GM19043 (cell line): ENCODE measurements at regions not wholly inside any gene's neighbourhood (a gene's known extent, or its start where the extent isn't known, plus 50 kb on each side); places are given as distances from the start of the nearest gene placed in this dataset.
"Not testable (repeated sequence)": the region's sequence is repeated elsewhere in the genome, so short reads cannot be mapped to it uniquely, and the experiment has no call there.

Experiments used
- ATAC-seq: cut with Tn5 transposase; IDR thresholded peaks from one replicate; pipeline ENCODE4 v1.9.1; 2021; ENCODE audit warnings: low read depth; ENCODE audit not compliant: unreplicated experiment

GRCh38 chr2:149894760-149895159 lies 307.2 kb upstream of the MMADHC start:
- ATAC-seq, result no peak

GRCh38 chr2:149894226-149894625 lies 306.7 kb upstream of the MMADHC start:
- ATAC-seq, result no peak

DNA sequence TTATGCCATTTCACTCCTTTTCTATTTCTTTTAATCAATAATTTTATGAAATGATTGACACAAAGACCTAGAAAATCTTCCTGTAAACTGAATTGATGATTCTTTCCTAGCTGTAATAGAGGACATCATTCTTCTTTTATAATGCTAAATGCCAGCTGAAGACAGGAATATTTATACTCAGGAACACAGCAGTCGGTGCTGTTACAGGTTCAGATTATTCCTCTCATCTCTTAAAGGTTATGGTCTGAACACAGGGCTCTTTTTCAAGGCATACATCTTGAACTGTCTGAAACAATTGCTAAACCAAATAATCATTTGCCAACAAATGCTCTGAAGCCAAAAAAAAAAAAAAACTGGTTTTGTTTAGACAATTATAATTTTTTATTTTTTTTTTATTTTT lies 305.0 kb upstream of the MMADHC start:
- no peak for ATAC-seq

DNA sequence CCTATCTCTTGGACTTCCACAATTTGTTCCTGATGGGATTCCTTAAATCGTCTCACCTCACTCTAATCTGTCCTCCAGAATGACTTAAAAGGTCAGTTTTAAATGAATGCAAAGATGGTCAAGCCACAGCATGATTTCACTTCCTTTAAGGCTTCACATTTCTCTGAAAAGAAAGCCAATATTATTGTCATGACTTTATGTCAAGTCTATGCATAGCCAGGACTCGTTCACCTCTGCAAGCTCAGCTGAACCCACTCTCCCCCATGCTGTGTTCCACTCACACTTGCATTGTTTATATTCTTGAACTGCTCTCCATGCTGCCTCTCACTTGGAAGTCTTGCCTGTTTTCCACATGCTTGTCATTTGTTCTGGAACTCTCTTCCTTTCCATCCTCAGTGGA lies 298.4 kb upstream of the MMADHC start:
- ATAC-seq, result no peak

- ATAC-seq, result no peak
Measured at GRCh38 chr2:149885468-149885867, 297.9 kb upstream of the MMADHC start.

GRCh38 chr2:149884871-149885270 lies 297.3 kb upstream of the MMADHC start:
- no peak for ATAC-seq

DNA sequence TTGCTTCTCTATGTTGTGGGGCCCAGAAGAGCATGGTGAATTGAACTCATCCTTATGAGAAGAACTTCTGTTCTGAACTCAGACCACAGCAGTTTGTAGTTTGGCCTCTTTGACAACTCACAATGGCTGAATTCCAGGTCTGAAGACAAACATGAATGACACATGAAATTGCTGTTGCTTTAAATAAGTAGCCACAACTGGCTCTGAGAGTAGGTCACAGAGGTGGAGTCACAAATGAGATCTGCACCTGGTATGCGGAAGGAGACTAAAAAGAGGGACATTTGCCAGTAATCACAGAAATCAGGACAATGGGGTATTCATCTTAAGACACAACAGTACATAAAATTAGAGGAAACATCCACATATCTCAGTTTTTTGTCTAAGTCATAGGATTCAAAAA lies 290.3 kb upstream of the MMADHC start:
- no peak for ATAC-seq

DNA sequence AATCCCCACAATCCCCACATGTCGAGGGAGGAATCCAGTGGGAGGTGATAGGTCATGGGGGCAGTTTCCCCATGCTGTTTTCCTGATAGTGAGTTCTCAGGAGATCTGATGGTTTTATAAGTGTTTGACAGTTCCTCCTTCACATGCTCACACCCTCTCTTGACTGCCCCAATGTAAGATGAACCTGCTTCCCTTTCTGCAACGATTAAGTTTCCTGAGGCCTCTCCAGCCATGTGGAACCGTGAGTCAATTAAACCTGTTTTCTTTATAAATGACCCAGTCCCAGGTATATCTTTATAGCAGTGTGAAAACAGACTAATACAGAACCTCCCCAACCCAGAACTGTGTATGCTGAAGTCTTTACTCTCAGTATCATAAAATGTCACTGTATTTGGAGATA lies 289.5 kb upstream of the MMADHC start:
- no peak for ATAC-seq

DNA sequence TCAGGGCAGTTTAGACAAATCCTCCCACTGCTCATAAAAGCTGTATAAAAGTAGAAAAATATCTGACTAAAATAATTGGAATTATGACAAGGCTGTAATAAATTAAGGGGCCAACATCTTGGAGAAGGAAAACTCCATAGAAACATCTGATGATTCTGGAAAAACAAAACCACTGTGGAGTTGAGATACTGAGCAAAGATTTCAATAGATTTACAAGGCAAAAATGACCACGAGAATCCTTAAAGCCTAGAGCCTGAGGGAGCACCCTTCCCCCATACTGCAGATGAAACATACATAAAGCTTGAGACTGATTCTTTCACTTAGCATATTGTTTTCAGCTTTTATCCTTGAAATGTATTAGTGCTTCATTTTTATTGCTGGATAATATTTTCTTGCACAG lies 286.4 kb upstream of the MMADHC start:
- no peak for ATAC-seq

DNA sequence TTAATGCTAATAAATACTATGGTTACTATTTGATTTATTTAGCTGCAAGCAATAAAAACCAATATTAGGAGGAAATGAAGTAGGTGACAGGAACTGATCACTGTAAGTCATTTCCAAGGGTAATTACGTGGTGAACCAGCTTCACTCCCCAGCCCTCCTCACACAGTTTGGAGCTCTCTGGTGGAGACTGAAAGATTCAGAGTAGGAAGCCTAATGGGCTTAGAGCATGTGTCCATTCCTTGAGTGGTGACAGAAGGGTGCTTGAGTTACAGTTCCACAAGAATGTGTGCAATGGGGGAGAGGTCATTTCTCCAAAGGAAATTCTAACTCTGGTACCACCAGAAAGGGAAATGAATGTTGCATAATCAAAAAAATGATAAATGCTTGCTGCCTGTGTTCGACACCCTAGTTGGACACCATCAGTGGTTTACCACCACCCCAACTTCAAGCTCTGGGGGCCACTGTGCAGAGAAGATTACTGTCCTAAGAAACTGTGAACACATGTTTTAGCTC lies 285.1 kb upstream of the MMADHC start:
- no peak for ATAC-seq

- ATAC-seq, result no peak
Measured at GRCh38 chr2:149872041-149872440, 284.5 kb upstream of the MMADHC start.

DNA sequence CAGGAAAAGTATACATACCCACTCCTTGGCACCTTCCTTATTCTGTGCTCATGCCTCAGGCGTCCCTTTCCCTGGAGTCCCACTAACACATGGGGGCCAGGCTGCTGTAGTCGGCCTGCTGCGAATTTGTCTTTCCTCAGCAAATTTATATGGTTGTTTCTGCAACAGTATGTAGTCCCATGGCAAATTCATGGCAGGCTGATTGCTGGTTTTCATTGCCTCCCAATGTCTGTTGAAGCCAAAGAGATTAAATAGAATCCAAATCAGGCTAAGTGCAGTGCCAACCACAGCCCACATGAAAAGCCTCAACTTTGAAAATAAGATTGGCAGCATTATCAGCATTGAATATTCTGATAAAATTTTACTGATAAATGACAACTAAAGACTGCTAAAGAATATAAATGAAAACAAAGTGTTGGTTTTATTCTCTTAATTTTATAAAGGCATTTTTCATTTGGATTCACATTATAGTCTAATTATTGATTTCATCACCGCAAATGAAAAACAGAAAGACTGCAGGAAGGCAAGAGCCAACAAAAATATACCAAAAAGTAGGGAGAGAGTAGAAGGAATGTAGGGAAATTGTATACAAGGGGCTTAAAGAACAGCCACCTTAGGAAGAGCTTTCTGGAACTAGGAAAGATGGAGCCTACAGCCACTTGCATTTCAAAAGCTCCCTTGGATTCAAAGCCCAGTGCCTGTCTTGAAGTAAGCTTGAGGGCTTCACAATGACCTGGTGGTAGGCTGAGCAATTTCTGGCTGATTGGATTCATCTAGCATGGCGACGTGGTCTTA lies 283.7 kb upstream of the MMADHC start:
- ATAC-seq, result no peak

- ATAC-seq, result no peak
Measured at GRCh38 chr2:149863227-149863626, 275.7 kb upstream of the MMADHC start.

DNA sequence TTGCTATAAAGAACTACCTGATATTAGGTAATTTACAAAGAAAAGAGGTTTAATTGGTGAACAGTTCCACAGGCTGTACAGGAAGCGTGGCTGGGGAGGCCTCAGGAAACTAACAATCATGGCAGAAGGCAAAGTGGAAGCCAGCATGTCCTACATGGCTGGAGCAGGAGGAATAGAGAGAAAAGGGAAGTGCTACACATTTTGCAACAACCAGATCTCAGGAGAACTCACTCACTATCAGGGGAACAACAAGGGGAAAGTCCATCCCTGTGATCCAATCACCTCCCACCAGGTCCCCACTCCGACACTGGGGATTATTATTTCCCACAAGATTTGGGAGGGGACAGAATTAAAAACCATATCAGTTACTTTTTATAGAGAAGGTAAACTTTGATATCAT lies 273.5 kb upstream of the MMADHC start:
- ATAC-seq, result no peak

GRCh38 chr2:149860276-149860921 lies 272.8 kb upstream of the MMADHC start:
- ATAC-seq, result no peak

GRCh38 chr2:149858901-149859634 lies 271.5 kb upstream of the MMADHC start:
- ATAC-seq, result no peak

DNA sequence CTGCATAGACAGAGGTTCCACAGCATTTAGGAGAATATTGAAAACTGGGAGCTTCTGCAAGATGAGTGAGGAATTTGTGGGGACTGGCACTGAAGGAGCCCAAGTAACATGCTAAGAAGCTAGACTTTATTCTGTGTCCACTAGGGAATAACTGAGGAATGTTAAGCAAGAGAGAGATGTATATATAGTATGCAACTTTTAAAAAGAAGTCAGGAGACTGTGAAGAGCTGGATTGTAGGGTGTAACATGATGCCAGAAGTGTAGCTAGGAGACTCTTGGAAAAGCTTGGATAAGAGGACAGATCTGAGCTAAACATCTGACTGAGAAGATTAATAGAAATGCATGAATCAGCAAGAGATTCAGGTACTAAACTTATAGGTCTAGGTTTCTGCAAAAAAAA lies 270.6 kb upstream of the MMADHC start:
- ATAC-seq, result no peak

DNA sequence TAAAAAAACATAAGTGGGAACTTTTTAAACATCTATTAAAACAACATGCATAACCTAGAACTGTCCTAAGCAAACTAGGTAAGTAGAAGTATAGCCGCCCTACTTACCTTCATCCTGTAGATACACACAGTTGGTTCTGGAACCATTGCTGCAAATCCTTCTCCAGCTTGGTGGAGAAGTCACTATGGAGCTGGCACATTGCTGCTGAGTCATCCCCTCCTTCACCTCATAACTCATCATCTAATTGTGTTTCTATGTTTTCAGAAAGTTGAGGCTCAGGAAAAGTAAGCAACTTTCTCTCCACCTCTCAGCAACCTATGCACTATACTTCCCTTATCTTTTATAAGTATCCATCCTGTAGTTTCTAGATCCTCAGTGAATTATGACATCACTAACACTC lies 269.8 kb upstream of the MMADHC start:
- no peak for ATAC-seq

DNA sequence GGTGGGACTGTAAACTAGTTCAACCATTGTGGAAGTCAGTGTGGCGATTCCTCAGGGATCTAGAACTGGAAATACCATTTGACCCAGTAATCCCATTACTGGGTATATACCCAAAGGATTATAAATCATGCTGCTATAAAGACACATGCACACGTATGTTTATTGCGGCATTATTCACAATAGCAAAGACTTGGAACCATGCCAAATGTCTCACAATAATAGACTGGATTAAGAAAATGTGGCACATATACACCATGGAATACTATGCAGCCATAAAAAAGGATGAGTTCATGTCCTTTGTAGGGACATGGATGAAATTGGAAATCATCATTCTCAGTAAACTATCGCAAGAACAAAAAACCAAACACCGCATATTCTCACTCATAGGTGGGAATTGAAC lies 268.3 kb upstream of the MMADHC start:
- not testable (repeated sequence) for ATAC-seq

- no peak for ATAC-seq
Measured at GRCh38 chr2:149849591-149849990, 262.0 kb upstream of the MMADHC start.

DNA sequence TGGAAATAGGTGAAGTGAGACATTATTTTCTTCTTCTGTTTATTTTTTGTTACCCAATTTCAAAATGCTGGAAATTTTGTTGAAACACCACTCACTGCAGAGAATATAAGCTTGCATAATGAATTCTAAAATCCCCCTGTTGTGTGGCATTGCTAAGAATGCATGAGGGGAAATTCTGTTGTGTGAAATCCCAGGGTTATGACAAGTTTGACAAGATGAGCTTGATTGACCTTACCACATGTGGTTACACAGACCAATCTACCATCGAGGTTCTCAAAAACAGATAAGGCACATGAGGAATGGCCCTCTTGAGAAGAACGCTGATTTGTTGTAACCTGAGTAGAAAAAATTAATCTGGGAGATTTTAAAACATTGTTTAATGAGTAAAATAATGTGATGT lies 261.6 kb upstream of the MMADHC start:
- ATAC-seq, result no peak
